ENCODE measurements at regions not wholly inside any gene's neighbourhood (a gene's known extent, or its start where the extent isn't known, plus 50 kb on each side); places are given as distances from the start of the nearest gene placed in this dataset.

- TF ChIP-seq CTCF (IDR thresholded peaks at IDR 0.05) = no peak
- TF ChIP-seq POLR2A (IDR thresholded peaks at IDR 0.05) = no peak
These were observed 147.3 kb downstream of the SST start for GRCh38 chr3:187522890-187523289.
